ENCODE measurements at regions not wholly inside any gene's neighbourhood (a gene's known extent, or its start where the extent isn't known, plus 50 kb on each side); places are given as distances from the start of the nearest gene placed in this dataset.
"Not testable (repeated sequence)": the region's sequence is repeated elsewhere in the genome, so short reads cannot be mapped to it uniquely, and the experiment has no call there.

DNA sequence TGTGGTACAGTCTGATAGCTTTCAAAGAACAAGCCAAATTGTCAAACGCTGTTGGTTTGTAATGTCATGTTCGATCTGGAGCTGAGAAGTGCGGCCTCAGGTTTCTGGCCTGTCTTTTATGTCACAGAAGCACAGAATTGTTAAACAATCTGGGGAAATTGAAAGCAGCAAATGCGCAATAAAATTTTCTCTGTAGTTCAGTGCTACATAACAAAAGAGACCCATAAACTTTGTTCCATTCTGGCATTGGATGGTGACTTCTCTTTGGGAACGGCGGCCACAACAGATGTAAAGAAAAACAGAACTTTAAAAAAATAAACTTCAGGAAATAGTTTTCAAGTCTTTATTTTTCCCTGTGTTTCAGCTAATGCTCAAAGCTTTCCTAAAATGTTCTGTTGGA, 106.9 kb downstream of the PRL start:
- DNase-seq (ENCODE audit: low read depth in 2 of 2), result no peak

DNA sequence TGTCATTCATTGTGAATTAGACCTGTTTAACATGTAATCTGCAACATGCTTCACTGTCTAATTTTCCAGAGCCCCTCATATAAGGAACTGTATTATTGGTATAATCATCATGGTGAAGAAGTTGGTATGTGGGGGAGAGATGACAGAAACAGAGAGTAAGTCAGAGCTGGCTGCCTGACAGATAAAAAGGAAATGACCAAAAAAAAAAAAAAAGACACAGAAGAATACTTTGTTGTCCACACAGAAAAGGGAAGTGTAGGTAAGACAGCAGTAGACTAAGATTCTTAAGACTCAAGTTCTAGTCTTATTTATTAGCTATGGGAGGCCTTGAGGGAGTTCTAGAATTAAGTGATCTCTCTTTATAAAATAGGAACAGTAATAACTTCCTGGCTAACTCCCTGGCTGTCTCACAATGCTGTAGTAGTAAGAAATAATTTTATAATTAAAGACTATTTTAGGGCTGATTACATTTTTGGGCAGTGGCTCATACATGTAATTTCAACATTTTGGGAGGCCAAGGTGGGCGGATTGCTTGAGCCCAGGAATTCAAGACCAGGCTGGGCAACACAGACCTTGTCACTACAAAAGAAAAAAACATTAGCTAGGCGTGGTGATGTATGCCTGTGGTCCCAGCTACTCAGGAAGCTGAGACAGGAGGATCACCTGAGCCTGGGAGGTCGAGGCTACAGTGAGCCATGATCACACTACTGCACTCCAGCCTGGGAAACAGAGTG, 102.5 kb downstream of the PRL start:
- no peak for DNase-seq (ENCODE audit: low read depth in 2 of 2)

DNA sequence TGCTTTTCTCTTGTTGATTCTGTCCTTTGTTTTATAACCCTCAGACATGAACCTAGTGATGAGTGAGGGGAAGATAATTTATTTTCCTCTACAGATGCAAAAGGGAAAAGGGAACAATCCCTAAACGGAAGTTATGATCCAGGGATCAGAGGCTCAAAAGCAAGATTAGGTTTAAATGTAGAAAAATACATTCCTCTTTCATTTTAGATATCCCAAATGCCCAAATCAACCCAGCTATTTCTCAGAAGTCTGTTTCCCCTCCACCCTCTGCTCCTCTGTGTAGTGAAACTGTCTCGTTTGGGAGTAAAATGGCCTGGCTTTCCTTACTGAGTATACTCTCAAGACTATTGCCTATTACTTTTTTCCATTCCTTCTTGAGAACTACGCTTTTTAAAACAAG, 97.1 kb downstream of the PRL start:
- no peak for DNase-seq (ENCODE audit: low read depth in 2 of 2)

DNA sequence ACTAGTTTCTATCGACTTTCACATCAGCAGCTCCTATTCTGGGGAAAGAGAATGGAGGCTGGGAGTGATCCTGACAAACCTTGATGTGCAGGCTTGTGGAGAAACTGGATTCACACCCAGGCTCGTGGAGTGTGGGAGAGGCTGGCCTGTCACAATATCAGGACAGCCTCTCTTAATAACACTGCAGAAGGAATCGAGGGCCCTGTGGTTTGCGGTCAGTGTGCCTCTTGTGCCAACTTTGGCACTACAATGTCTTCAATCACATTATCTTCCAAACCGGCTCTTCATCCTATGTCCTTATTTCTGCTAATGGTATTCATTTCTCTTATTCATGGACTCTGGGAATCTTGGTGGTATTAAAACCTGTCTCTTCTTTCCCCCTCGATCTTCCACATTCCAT, 92.7 kb downstream of the PRL start:
- no peak for DNase-seq (ENCODE audit: low read depth in 2 of 2)

DNA sequence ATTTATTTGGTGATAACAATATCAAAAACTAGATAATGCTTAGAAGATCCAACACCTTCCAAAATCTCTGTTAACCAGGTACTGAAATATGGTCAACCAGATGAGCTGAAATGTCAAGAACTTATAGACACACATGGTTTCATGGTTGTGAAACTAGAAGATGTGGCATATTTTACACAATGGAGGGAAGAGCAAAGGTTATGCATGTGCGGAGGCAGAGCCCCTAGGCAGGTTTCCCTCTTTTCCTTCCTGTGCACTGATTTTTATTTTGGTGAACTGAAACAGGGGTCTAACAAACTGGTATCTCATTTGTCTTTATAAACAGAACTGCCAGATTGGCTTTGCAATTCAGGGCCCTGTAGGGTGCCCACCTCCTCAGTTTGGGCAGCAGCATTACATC, 91.6 kb downstream of the PRL start:
- no peak for DNase-seq (ENCODE audit: low read depth in 2 of 2)

DNA sequence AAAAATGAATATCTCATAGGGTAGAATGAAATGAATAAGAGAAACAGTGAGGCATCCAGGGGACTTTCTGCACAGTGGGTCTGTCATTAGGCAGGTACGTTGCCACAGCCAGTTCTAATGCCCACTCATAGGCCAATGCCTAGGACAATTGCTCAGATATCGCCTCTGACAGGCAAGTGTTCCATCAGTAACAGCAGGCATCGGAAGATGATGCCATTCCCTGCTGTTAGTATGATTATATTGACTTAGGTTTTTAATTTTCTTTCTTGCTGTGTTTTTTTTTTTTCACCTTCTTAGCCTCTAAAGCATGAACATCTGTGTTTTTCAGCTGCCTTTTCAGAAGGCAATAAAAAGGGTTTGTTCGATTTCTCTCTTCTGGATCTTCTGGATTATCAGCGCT, 90.7 kb downstream of the PRL start:
- DNase-seq (ENCODE audit: low read depth in 2 of 2), result no peak

DNA sequence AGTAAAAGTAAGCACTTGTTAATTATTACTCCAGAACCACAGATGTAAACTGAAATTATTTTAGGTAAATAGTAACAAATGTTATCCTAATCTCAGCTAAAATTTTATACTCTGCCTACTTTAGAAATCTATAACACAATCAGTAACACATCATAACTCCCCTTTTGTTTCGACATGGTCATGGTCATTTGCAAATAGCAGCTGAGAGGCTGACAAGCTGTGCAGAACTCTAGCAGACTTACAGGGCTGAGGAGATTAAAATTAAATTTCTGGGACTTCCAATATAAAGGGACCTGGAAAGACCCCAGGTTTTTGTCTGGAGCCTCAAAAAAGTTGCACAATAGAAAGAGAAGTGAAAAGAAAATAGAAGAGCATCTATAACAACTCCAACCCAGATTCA, 88.8 kb downstream of the PRL start:
- DNase-seq (ENCODE audit: low read depth in 2 of 2), result no peak

DNA sequence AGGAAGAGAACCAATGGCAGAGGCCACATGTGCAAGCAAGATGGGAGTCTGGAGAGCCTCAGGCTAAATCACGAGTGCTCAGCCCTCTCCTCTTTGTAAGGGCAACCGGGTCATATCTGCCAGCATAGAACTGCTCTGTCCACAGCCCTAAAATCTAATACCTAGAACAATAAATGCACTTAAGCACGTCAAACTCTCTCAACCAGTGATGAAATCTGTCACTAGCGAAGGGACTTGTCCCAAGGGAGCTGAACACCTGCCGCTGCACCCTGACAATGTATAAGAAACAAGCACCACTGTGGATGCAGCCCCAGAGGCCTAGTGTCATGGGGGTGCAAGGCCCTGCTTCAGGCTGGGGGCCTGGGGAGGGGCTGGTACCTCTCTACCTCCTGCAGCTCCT, 82.5 kb downstream of the PRL start:
- no peak for DNase-seq (ENCODE audit: low read depth in 2 of 2)

DNA sequence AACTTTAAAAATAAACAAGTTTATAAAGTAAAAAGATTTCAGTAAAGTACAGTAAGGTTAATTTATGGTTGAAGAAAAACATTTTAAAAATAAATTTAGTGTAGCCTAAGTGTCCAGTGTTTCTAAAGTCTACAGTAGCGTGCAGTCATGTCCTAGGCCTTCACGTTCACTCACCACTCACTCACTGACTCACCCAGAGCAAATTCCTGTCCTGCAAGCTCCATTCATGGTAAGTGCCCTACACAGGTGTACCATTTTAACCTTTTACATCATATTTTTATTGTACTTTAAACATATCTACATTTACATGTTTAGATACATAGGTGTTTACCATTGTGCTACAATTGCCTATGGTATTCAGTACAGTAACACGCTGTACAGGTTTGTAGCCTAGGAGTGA, 81.4 kb downstream of the PRL start:
- not testable (repeated sequence) for DNase-seq (ENCODE audit: low read depth in 2 of 2)

DNA sequence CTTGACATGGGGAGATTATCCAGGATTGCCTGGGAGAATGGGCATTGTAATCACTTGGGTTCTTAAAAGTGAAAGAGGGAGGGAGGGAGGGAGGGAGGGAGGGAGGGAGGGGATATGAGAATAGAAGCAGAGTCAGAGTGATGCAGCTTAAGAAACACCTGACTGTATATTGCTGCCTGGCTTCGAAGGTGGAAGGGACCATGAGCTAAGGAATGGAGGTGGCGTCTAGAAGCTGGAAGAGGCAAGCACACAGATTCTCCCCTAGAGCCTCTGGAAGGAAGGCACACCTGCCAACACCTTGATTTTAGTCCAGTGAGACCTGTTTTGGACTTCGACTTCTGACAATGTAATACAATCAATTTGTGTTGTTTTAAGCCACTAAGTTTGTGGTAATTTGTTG, 78.4 kb downstream of the PRL start:
- DNase-seq (ENCODE audit: low read depth in 2 of 2), result no peak

DNA sequence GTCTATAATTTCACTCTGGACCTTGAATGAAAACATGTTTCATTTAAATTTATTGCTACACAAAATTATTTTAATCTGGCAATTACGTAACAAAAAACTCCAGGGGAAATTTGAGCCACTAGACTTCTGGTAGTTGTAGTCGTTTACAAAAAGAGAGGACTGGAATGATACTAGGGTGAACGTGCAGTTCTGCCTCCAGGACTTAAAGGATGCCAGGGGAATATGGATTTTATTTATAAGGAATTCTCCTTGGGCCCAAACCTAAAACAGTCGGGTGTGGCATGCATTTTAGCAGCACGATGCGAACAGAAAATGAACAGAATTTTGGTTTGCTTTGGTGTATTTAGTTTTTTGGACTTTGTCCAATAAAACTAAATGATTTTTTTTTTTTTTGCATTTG, 76.9 kb downstream of the PRL start:
- DNase-seq (ENCODE audit: low read depth in 2 of 2), result no peak

DNA sequence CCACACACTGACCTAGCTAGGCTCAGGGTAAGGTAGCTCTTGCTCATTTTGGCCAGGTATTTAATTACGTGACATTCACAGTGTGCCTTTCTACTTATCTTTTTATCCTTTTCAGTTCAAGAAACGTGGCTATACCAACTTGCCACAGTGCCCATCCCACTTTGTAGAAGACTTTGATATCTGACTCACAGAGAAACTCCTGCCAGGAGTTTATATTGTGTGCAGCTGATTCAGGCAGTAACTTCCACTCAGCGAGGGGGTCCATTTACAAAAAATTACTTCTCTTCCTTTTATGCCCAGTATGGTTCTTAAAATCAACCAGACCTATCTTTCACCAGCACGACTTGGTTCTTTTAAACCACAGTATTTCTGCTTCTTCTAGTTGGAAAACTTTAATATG, 75.6 kb downstream of the PRL start:
- DNase-seq (ENCODE audit: low read depth in 2 of 2), result no peak

DNA sequence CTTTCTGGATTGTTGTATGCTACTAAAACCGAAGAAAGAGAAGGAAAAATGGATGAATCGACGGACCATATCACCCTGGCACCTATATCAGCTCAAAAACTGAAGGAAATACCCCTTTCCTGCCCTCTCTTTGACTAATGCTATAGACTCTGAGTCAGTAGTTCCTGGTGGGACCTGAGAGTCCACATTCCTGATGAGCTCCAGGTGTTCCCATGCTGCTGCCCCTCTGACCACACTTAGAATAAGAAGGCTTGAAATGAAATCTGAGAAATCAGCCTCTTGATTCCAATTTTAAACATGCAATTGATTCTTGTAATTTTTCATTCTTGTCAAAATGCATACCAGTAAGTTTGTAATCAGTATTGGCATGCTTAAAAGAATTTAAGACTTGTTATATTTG, 75.2 kb downstream of the PRL start:
- DNase-seq (ENCODE audit: low read depth in 2 of 2), result no peak

DNA sequence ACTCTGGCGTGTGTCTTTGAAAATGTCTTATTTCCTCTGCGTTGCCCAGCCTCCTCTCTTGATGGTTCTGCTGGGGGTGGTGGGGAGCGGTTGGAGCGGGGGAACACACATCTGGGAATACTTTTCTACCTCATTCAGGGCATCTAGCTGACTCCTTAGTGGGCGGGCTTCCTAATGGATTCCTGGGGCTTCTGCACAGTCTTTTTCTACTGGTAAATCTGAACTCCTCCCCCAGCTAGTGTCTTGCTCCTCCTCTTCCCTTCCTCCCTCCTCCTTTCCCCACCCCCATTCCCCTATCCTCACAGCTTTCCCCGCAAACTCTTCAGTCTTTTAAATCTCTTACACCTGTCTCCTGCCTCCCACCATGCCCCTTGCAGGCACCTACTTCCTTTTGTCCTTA, 74.4 kb downstream of the PRL start:
- DNase-seq (ENCODE audit: low read depth in 2 of 2), result no peak

DNA sequence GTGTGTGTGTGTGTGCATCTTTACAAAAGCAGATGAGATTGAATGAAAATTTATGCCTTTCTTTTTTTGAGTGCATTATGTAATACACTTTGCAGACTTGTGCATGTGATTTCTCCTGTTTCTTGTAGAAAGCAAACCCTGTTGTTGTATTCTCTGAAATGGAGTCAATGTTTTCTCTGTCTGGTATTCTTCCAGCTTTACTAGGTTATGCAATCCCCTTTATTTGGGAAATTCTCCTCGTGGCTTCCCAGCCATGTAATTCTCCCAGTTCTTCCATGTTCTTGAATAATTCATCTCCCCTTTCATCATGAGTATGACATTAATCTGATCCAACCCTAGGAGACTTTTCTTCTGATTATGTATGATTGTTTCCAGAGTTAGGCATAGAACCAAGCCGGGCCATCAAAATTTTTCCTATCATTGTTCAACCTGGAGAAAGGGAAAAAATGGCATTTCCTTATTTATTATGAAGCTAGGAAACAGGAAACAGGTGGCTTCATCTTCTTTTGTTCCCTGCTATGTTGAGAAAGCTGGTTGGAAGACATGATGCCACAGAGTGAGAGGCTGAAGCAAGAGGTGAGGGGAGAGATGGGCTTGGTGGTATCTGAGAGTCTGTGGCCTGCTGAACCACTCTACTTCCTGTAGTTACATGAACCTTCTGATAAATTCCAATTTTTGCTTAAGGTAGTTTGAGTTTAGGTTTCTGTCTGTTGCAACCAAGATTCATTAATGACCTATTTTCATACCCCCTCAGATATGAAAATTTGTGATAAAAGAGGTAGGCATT, 68.8 kb downstream of the PRL start:
- no peak for DNase-seq (ENCODE audit: low read depth in 2 of 2)

DNA sequence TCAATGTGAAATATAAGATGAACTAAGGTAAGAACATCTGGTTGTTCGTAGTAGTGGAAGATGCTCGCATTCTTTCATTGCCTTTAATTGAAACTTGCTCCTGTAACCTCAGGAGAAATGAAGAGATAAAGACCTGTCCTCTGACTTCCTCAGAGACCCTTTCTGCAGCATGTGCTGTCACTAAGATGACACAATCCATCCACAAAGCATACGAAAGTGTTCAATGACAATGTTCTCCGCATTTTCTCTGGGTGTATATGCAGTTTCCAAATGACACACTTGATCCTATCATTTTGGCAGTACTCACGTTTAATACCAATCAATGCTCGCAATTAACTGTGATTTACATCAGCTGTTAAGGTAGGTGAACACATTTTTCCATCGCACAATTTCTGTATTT, 65.8 kb downstream of the PRL start:
- DNase-seq (ENCODE audit: low read depth in 2 of 2), result no peak

DNA sequence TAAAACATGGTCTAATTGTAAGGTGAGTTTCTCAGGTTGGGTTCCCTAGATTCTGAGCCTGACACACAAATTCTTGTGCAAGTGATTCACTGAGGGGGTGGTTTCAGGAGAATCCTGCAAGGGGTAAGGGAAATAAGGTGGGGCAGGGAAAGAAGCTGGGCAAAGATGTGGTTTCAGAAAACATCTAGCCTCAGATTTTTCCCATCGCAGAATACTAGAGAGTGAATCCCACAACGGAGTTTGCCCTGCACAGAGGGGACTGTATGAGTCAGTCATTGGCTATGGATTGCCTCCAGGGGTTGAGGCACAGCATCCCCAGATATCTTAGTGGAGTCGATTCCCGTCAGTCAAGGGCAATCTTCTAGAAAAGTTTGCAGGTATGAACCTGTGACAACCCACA, 65.2 kb downstream of the PRL start:
- no peak for DNase-seq (ENCODE audit: low read depth in 2 of 2)

DNA sequence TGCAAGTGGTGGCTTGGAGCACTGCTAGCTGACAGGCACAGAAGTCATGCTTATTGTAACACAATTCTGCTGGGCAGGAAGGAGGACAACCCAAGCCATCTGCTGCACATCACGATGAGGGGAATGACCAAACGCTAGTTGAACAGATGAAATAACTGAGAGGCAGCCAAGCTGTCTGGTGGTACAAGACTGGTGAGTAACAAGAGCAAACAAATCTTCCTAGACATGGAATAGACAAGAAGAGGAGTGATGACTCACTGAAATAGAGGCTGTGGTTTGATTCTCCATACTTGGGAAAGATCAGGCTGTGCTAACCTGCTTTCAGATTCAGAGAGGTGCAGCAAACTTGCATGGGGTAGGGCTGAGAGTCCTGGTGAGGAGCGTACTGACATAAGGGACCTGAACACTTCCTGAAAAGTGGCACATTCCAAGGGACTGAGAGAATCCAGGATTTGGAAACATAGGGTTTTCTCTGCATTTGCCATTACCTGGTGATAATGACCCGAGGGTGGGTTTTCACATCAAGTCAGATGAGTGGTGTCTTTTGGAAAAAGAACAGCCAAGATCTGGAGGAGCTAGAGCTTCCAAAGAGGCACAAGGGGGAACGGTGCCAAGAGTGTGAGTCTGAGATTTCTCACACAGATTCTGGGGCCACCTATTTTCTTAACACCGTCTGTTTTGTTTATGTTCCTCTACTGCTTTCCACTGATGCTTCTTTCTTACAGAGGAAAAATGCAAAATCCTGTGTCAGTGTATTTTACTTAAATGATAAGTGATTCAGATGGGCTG, 60.0 kb downstream of the PRL start:
- DNase-seq (ENCODE audit: low read depth in 2 of 2), result no peak

Measured in stimulated activated CD4-positive, alpha-beta T cell treated with anti-CD3 and anti-CD28 coated beads, Interleukin-15, amount 100 ng/mL, for 48 hours (primary cell).